Fibroblast of skin of scalp (primary cell): ENCODE measurements at regions not wholly inside any gene's neighbourhood (a gene's known extent, or its start where the extent isn't known, plus 50 kb on each side); places are given as distances from the start of the nearest gene placed in this dataset.

ENCODE experiments used
- DNase-seq: peaks from one replicate; pipeline ENCODE4 v3.0.0-alpha.2; 2013

- DNase-seq: no peak
Observed at GRCh38 chr9:78505546-78505945, 208.6 kb downstream of the PSAT1 start.

GRCh38 chr9:78507037-78507436, 210.1 kb downstream of the PSAT1 start:
- no peak for DNase-seq

- no peak for DNase-seq
Observed at GRCh38 chr9:78510035-78510434, 213.1 kb downstream of the PSAT1 start.

- no peak for DNase-seq
Observed at GRCh38 chr9:78515108-78515507, 218.2 kb downstream of the PSAT1 start.

- no peak for DNase-seq
Observed at GRCh38 chr9:78519786-78520185, 222.9 kb downstream of the PSAT1 start.

GRCh38 chr9:78521680-78522079, 224.8 kb downstream of the PSAT1 start:
- no peak for DNase-seq

GRCh38 chr9:78525986-78526560, 229.1 kb downstream of the PSAT1 start:
- no peak for DNase-seq

GRCh38 chr9:78533500-78533899, 236.6 kb downstream of the PSAT1 start:
- peak; percentile 27 for DNase-seq

GRCh38 chr9:78539188-78539587, 242.3 kb downstream of the PSAT1 start:
- no peak for DNase-seq

- peak; percentile 29 for DNase-seq
Observed at GRCh38 chr9:78539904-78540303, 243.0 kb downstream of the PSAT1 start.

- no peak for DNase-seq
Observed at GRCh38 chr9:78541868-78542443, 245.0 kb downstream of the PSAT1 start.

- no peak for DNase-seq
Observed at GRCh38 chr9:78542491-78543181, 245.7 kb downstream of the PSAT1 start.

GRCh38 chr9:78543353-78543752, 246.4 kb downstream of the PSAT1 start:
- DNase-seq: no peak

GRCh38 chr9:78544230-78544629, 247.3 kb downstream of the PSAT1 start:
- DNase-seq: no peak

GRCh38 chr9:78547831-78548230, 250.9 kb downstream of the PSAT1 start:
- DNase-seq: no peak

GRCh38 chr9:78548670-78549069, 251.7 kb downstream of the PSAT1 start:
- DNase-seq: no peak

- DNase-seq: peak; percentile 37
Observed at GRCh38 chr9:78549711-78550110, 252.8 kb downstream of the PSAT1 start.

GRCh38 chr9:78552802-78553201, 255.9 kb downstream of the PSAT1 start:
- no peak for DNase-seq

GRCh38 chr9:78557540-78557939, 260.6 kb downstream of the PSAT1 start:
- no peak for DNase-seq

- DNase-seq: peak; percentile 64
Observed at GRCh38 chr9:78559449-78559885, 262.5 kb downstream of the PSAT1 start.

GRCh38 chr9:78562021-78562420, 265.1 kb downstream of the PSAT1 start:
- DNase-seq: no peak

- no peak for DNase-seq
Observed at GRCh38 chr9:78563269-78563668, 266.3 kb downstream of the PSAT1 start.

- no peak for DNase-seq
Observed at GRCh38 chr9:78565481-78565880, 268.6 kb downstream of the PSAT1 start.

- no peak for DNase-seq
Observed at GRCh38 chr9:78566521-78566920, 269.6 kb downstream of the PSAT1 start.
